ENCODE measurements at regions not wholly inside any gene's neighbourhood (a gene's known extent, or its start where the extent isn't known, plus 50 kb on each side); places are given as distances from the start of the nearest gene placed in this dataset.
"Not testable (repeated sequence)": the region's sequence is repeated elsewhere in the genome, so short reads cannot be mapped to it uniquely, and the experiment has no call there.

GRCh38 chr13:75960538-75960994, 324.4 kb downstream of the LMO7 start:
- Histone ChIP-seq H3K27ac (no peak overlapping the region), H3K4me3 (no peak overlapping the region), H3K9ac (ENCODE audit: insufficient read length) (no peak overlapping the region), H3K9me3 (ENCODE audit: low read depth, low read length) (no peaks in the 10 kb centered on the region), H3K36me3 (ENCODE audit: insufficient read depth, low read length) (no peaks in the 10 kb centered on the region)
- TF ChIP-seq POLR2AphosphoS5 (IDR thresholded peaks at IDR 0.05; ENCODE audit: borderline replicate concordance, low read depth, low read length) (no peak), EZH2 (IDR thresholded peaks at IDR 0.05) (no peak), FOXP2 (optimal IDR thresholded peaks at IDR 0.05; ENCODE audit: control extremely low read depth, extremely low read length, insufficient read depth) (no peak)
- DNase-seq (ENCODE audit: low read depth, low spot score): no peak

DNA sequence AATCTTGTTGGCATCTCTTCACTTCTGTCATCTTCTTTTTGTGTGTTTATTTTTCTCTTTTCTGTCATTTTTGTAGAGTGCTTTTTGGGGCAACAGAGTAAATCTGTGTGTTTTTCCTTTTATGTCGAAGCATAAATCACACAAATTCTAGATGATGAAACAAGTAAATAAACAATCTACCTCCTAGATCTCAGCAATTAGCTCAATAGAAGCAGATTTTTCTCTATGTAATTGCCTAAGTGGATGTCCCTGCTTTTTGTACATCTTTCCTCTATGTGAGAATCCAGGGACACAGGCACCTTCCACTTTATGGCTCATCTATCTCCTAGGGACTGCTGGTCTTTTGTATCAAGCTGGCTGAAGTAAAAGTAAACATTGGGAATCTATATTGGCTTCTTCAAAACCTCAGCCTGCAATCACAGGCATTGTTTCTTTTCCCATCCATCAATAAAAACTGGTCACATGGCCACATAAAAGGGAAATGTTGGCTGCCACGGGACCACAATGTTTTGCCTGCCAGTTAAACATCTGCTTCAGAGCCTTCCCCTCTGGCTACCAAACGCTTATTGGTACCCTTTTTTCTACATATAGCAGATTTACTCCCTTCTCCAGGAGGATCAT, 323.8 kb downstream of the LMO7 start:
- no peaks in the 10 kb centered on the region for H3K36me3 ChIP-seq (ENCODE audit: insufficient read depth, low read length)
- H3K9me3 ChIP-seq (ENCODE audit: low read depth, low read length): no peaks in the 10 kb centered on the region
- no peak for TF ChIP-seq EZH2 (IDR thresholded peaks at IDR 0.05)
- TF ChIP-seq FOXP2 (optimal IDR thresholded peaks at IDR 0.05; ENCODE audit: control extremely low read depth, extremely low read length, insufficient read depth): no peak
- TF ChIP-seq POLR2AphosphoS5 (IDR thresholded peaks at IDR 0.05; ENCODE audit: borderline replicate concordance, low read depth, low read length): no peak
- no peak overlapping the region for H3K4me3 ChIP-seq
- DNase-seq (ENCODE audit: low read depth, low spot score): no peak
- no peak overlapping the region for H3K9ac ChIP-seq (ENCODE audit: insufficient read length)
- no peak overlapping the region for H3K27ac ChIP-seq

GRCh38 chr13:75953589-75953988, 317.5 kb downstream of the LMO7 start:
- H3K27ac ChIP-seq; H3K9ac ChIP-seq (ENCODE audit: insufficient read length); DNase-seq (ENCODE audit: low read depth, low spot score); H3K4me3 ChIP-seq; H3K36me3 ChIP-seq (ENCODE audit: insufficient read depth, low read length); H3K9me3 ChIP-seq (ENCODE audit: low read depth, low read length): not testable (repeated sequence)

DNA sequence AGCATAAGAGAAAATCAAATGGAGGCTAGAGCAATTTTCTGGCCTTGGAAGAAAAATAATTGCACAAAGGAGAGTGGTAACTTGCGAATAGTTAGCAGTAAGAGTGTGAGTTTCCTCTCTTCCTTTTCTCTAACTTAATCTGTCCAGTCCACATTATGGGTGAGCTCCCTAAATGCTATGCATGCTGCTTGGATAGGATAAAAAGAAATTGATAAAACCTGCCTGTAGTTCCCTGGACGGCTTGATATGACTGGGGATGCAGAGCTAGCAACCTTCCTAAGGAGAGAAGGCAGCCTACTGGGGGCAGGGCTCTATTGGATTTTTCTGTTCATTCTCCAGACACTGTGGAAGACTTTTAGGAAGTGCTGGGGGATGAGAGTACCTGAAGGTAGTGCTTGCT, 311.3 kb downstream of the LMO7 start:
- TF ChIP-seq FOXP2 (optimal IDR thresholded peaks at IDR 0.05; ENCODE audit: control extremely low read depth, extremely low read length, insufficient read depth) (no peak), EZH2 (IDR thresholded peaks at IDR 0.05) (no peak), POLR2AphosphoS5 (IDR thresholded peaks at IDR 0.05; ENCODE audit: borderline replicate concordance, low read depth, low read length) (no peak)
- Histone ChIP-seq H3K9ac (ENCODE audit: insufficient read length) (no peak overlapping the region), H3K4me3 (no peak overlapping the region), H3K27ac (no peak overlapping the region), H3K9me3 (ENCODE audit: low read depth, low read length) (no peaks in the 10 kb centered on the region), H3K36me3 (ENCODE audit: insufficient read depth, low read length) (no peaks in the 10 kb centered on the region)
- DNase-seq (ENCODE audit: low read depth, low spot score): no peak

DNA sequence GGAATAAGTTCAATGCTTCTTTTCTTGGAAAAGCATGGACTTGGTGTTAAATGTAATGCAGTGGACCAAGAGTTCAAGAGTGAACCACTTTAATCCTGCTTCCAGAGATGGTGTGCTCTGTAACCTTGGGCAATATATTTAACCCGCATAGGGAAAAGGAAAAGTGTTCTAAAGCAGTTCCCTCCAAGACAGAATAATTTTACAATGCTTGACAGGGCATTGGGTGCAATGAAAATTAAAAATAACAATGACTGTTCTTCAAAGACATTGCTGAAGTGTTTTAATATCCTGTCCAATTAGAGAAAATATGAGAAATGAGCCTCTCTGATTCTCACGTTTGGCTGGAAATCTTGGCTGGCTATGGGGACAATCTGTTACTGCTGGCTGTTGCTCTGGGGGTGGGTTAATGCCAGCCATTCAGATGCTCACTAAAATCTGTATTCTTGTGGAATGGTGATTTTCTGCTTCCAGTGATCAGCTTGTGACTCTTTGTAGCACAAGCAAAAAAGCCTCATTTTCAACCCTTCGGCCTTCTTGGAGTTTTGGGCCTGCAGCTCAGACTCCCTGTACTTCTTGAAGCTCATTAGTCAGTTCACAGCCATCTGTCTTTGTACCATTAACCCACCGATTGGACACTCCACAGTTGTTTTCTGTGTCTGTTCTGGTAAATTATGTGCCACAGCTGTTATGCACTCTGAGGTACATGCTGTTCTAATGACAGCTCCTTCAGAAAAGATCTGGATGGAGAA, 310.6 kb downstream of the LMO7 start:
- H3K4me3 ChIP-seq: no peak overlapping the region
- H3K9ac ChIP-seq (ENCODE audit: insufficient read length): no peak overlapping the region
- H3K9me3 ChIP-seq (ENCODE audit: low read depth, low read length): no peaks in the 10 kb centered on the region
- no peaks in the 10 kb centered on the region for H3K36me3 ChIP-seq (ENCODE audit: insufficient read depth, low read length)
- TF ChIP-seq FOXP2 (optimal IDR thresholded peaks at IDR 0.05; ENCODE audit: control extremely low read depth, extremely low read length, insufficient read depth) (no peak), EZH2 (IDR thresholded peaks at IDR 0.05) (no peak), POLR2AphosphoS5 (IDR thresholded peaks at IDR 0.05; ENCODE audit: borderline replicate concordance, low read depth, low read length) (no peak)
- DNase-seq (ENCODE audit: low read depth, low spot score): no peak
- no peak overlapping the region for H3K27ac ChIP-seq

DNA sequence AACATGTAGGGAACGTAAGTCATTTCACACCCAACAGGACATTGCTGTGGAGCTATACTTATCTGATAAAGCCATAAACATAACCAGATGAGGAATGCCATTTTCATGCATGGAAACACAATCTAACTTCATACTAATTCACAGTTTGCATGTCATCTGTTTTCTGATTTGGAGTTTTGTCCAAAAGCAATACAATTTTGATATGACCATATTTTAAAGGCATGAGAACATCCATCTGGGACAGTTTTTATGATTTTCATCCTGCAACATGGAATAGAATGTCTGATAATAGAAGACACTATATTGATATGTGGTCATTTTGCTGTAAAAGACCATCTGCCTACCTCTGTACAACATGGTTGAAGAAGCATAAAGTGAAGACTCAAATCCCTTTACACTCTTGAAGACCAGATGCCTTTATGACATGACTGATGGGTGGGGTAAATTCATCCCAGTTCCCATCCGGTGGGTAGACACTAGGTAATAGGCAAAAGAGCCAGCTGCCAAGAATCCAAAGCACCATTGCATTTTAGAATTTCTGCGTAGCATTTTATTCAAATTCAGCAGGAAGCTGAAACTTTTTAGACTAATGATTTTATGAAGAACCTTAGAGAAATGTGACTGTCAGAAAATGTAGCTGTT, 309.8 kb downstream of the LMO7 start:
- no peak for DNase-seq (ENCODE audit: low read depth, low spot score)
- TF ChIP-seq EZH2 (IDR thresholded peaks at IDR 0.05) (no peak), POLR2AphosphoS5 (IDR thresholded peaks at IDR 0.05; ENCODE audit: borderline replicate concordance, low read depth, low read length) (no peak), FOXP2 (optimal IDR thresholded peaks at IDR 0.05; ENCODE audit: control extremely low read depth, extremely low read length, insufficient read depth) (no peak)
- H3K9ac ChIP-seq (ENCODE audit: insufficient read length): no peak overlapping the region
- H3K27ac ChIP-seq: no peak overlapping the region
- H3K4me3 ChIP-seq: no peak overlapping the region
- no peaks in the 10 kb centered on the region for H3K36me3 ChIP-seq (ENCODE audit: insufficient read depth, low read length)
- no peaks in the 10 kb centered on the region for H3K9me3 ChIP-seq (ENCODE audit: low read depth, low read length)

DNA sequence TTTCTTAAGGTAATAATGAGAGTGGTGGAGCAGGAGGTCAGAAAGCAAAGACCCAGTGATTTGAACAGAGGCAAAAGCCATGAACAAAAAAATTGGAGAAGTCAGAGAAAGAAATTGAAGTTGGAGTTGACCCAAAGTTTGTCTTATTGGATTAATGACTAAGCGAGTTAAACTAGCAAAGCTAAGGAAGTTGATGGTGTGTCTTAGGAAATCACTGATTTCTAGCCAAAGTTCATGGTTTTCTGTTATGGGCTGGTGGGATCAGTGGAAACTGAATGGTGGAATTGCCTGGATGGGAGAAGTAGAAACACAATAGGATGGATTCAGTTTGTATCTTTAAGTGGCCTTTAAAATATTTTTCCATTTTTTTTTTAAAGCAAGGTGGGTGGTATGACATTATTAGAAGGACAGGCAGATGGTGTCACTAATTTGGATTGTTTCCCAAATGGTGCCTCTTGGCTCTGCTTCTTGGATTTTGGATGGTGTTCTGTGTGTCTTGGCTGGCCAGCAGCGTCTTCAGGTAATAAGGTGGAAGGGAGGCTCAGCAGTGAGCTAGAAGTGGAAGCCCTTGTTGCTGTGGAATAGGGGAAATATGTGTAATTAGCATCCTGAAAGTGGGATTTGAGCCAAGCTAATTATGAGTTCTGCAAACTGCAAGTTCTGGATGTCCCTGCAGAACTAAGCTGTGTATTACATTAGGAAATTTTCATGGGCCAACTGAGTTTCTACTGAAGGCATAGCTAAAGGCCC, 302.9 kb downstream of the LMO7 start:
- Histone ChIP-seq H3K27ac (no peak overlapping the region), H3K36me3 (ENCODE audit: insufficient read depth, low read length) (no peaks in the 10 kb centered on the region), H3K9ac (ENCODE audit: insufficient read length) (no peak overlapping the region), H3K9me3 (ENCODE audit: low read depth, low read length) (no peaks in the 10 kb centered on the region), H3K4me3 (no peak overlapping the region)
- no peak for DNase-seq (ENCODE audit: low read depth, low spot score)
- no peak for TF ChIP-seq EZH2 (IDR thresholded peaks at IDR 0.05)
- no peak for TF ChIP-seq POLR2AphosphoS5 (IDR thresholded peaks at IDR 0.05; ENCODE audit: borderline replicate concordance, low read depth, low read length)
- no peak for TF ChIP-seq FOXP2 (optimal IDR thresholded peaks at IDR 0.05; ENCODE audit: control extremely low read depth, extremely low read length, insufficient read depth)

GRCh38 chr13:75936791-75937190, 300.7 kb downstream of the LMO7 start:
- Histone ChIP-seq H3K36me3 (ENCODE audit: insufficient read depth, low read length) (no peaks in the 10 kb centered on the region), H3K9ac (ENCODE audit: insufficient read length) (no peak overlapping the region), H3K9me3 (ENCODE audit: low read depth, low read length) (no peaks in the 10 kb centered on the region), H3K27ac (no peak overlapping the region), H3K4me3 (no peak overlapping the region)
- TF ChIP-seq EZH2 (IDR thresholded peaks at IDR 0.05): no peak
- no peak for TF ChIP-seq FOXP2 (optimal IDR thresholded peaks at IDR 0.05; ENCODE audit: control extremely low read depth, extremely low read length, insufficient read depth)
- no peak for TF ChIP-seq POLR2AphosphoS5 (IDR thresholded peaks at IDR 0.05; ENCODE audit: borderline replicate concordance, low read depth, low read length)
- DNase-seq (ENCODE audit: low read depth, low spot score): no peak
